ENCODE measurements at regions not wholly inside any gene's neighbourhood (a gene's known extent, or its start where the extent isn't known, plus 50 kb on each side); places are given as distances from the start of the nearest gene placed in this dataset.

- TF ChIP-seq GLMP (CRISPR knock-in tag; IDR thresholded peaks at IDR 0.05; ENCODE audit: borderline replicate concordance) = no peak
- TF ChIP-seq ETS1 (CRISPR knock-in tag; IDR thresholded peaks at IDR 0.05) = no peak
- peak in 1 of 2 experiments; percentile 51; a peak in 2 of 4 replicates for TF ChIP-seq KLF16 (CRISPR knock-in tag; IDR thresholded peaks at IDR 0.05)
- TF ChIP-seq ZNF691 (CRISPR knock-in tag; IDR thresholded peaks at IDR 0.05; ENCODE audit: borderline replicate concordance, low read depth) = peak; percentile 43; the same call in 1 of the 2 replicates
- no peak for TF ChIP-seq ZBTB40 (IDR thresholded peaks at IDR 0.05)
- TF ChIP-seq ZBTB40 (CRISPR knock-in tag; IDR thresholded peaks at IDR 0.05) = no peak; the same call in 1 of the 2 replicates
- TF ChIP-seq UBTF (CRISPR knock-in tag; IDR thresholded peaks at IDR 0.05) = no peak
- no peak for TF ChIP-seq PBX2 (CRISPR knock-in tag; IDR thresholded peaks at IDR 0.05)
- TF ChIP-seq TFDP2 (CRISPR knock-in tag; IDR thresholded peaks at IDR 0.05) = no peak
- no peak for TF ChIP-seq ZFX (CRISPR knock-in tag; IDR thresholded peaks at IDR 0.05; ENCODE audit: low read depth)
Measured at GRCh38 chr15:39273717-39274411, 307.0 kb upstream of the THBS1 start (continued).
